Lung (tissue), 11 donors: ENCODE measurements at regions not wholly inside any gene's neighbourhood (a gene's known extent, or its start where the extent isn't known, plus 50 kb on each side); places are given as distances from the start of the nearest gene placed in this dataset.

Experiments used
- ATAC-seq: fragments of 200-7000 bp; cut with Tn5 transposase; one replicate; pipeline ENCODE4 v1.9.1; 2020; ENCODE audit warnings: moderate number of reproducible peaks; ENCODE audit not compliant: insufficient read depth, low FRiP score
- DNase-seq, 3 donors: peaks; one replicate each; pipeline ENCODE4 v3.0.0-alpha.2; 2013 to 2017
- H3K27ac ChIP-seq, 2 donors: one replicate each; pipeline ENCODE4 v1.5.1; 2013; ENCODE audit warnings: mild to moderate bottlenecking in 2 of 2, moderate library complexity in 2 of 2, control low read depth in 1 of 2, inconsistent platforms in 1 of 2, low read depth in 1 of 2, low read length in 1 of 2
- H3K27me3 ChIP-seq, 3 donors: one replicate each; pipeline ENCODE4 v1.5.1; 2013; ENCODE audit warnings: low read length in 2 of 3; ENCODE audit not compliant: control insufficient read depth in 3 of 3, insufficient read depth in 3 of 3
- H3K36me3 ChIP-seq, 4 donors: one replicate each; pipeline ENCODE4 v1.5.1; 2013; ENCODE audit warnings: low read length in 4 of 4, mild to moderate bottlenecking in 1 of 4, moderate library complexity in 1 of 4; ENCODE audit not compliant: control insufficient read depth in 4 of 4, insufficient read depth in 4 of 4
- H3K4me1 ChIP-seq, 5 donors: one replicate each; pipeline ENCODE4 v1.5.1; 2013; ENCODE audit warnings: low read length in 5 of 5, mild to moderate bottlenecking in 2 of 5, moderate library complexity in 1 of 5; ENCODE audit not compliant: control insufficient read depth in 5 of 5, insufficient read depth in 5 of 5
- H3K4me3 ChIP-seq: one replicate; pipeline ENCODE4 v1.5.1; 2013; ENCODE audit warnings: mild to moderate bottlenecking, control low read depth, moderate library complexity
- H3K9ac ChIP-seq, 2 donors: one replicate each; pipeline ENCODE4 v1.5.1; 2013; ENCODE audit warnings: low read length in 2 of 2, control low read depth in 1 of 2; ENCODE audit not compliant: insufficient read depth in 1 of 2
- H3K9me3 ChIP-seq, 4 donors: one replicate each; pipeline ENCODE4 v1.5.1; 2013; ENCODE audit warnings: low read length in 3 of 4, mild to moderate bottlenecking in 1 of 4, moderate library complexity in 1 of 4; ENCODE audit not compliant: control insufficient read depth in 4 of 4, insufficient read depth in 3 of 4
- WGBS, 2 donors: extraction: QIAGEN DNeasy Blood & Tissue Kit; methylation state at CpG; one replicate each; pipeline ENCODE4 v1.1.7; 2013; 5-methylcytosine and 5-hydroxymethylcytosine counted together
- TF ChIP-seq, protein P1 (sequence below): IDR thresholded peaks from 2 replicates; pipeline ENCODE4 v1.5.1; 2012; ENCODE audit warnings: mild to moderate bottlenecking; ENCODE audit errors: control extremely low read depth, extremely low read depth
- donor health status: control.
- donor health status: control.
- donor health status: Bipolar disorder and iron deficiency.
- donor health status: healthy.
- donor health status: DM: yes; HTN: yes; CAD: no.

GRCh38 chr12:68451261-68452077 is 119.3 kb upstream of the MDM1 start:
- Histone ChIP-seq H3K27ac (peak overlapping the region in 1 of 2 donors; percentile 60), H3K36me3 (no peaks in the 10 kb centered on the region), H3K4me1 (peaks cover 0 to 27% (median 4%) of the 10 kb centered on the region in 5 donors), H3K9me3 (no peaks in the 10 kb centered on the region), H3K4me3 (no peak overlapping the region), H3K9ac (no peak overlapping the region), H3K27me3 (no peaks in the 10 kb centered on the region)
- TF ChIP-seq, protein P1, sequence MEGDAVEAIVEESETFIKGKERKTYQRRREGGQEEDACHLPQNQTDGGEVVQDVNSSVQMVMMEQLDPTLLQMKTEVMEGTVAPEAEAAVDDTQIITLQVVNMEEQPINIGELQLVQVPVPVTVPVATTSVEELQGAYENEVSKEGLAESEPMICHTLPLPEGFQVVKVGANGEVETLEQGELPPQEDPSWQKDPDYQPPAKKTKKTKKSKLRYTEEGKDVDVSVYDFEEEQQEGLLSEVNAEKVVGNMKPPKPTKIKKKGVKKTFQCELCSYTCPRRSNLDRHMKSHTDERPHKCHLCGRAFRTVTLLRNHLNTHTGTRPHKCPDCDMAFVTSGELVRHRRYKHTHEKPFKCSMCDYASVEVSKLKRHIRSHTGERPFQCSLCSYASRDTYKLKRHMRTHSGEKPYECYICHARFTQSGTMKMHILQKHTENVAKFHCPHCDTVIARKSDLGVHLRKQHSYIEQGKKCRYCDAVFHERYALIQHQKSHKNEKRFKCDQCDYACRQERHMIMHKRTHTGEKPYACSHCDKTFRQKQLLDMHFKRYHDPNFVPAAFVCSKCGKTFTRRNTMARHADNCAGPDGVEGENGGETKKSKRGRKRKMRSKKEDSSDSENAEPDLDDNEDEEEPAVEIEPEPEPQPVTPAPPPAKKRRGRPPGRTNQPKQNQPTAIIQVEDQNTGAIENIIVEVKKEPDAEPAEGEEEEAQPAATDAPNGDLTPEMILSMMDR: no peak
- peak; percentile 42 to 87 (median 76) for DNase-seq
- WGBS, 2 donors: 10 to 13% methylated on average over 6 of the region's 6 CpGs
- ATAC-seq: peak; percentile 60

DNA sequence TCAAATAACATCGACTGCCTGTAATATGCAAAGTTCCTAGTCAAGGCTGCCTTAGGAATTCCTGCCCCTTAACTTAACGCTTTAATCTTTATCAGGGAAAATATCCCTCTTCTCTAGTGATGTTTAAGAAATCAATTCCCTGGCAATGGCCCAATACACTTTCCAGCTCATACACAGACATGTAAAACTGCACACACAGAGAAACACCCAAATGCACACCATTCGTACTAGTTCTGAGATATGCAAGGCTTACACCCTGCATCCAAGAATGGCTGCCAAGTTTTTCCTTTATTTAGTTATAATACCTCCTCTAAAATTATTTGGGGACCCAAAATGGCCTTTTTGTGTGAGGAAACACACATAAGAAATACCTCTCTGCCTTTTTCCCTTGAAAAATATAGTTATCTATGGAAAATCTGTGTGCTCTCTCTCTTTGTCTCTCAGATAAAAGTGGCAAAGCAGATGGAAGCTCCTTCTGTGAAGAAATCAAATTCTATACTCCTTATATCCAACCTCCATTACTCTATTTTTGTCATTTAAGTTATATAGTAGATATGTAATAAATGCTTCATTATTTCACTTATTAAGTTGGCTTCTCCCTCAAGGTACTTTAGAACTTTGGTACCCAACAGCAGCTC is 120.0 kb upstream of the MDM1 start:
- ATAC-seq: no peak
- WGBS, 2 donors: 26 to 42% methylated on average over 3 of the region's 3 CpGs
- no peak overlapping the region for H3K27ac ChIP-seq

DNA sequence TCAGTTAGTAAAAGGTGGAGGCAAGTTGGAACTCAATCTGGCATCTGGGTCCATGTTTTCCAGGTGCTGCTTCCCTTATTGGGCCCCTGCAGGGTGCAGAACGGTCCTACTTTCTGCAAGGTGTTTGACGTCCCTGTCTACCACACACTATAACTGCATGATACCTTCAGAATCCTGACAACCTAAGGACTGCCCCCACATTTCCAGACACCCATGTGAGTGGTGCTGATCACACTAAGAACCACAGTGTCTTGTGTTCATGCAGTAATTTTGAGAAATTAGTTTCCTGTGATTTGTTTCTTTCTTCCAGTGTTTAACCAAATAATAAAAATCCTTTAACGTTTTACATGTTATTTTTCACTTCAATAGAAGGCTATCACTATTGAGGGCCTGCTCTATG is 121.1 kb upstream of the MDM1 start:
- Histone ChIP-seq H3K4me1 (peaks cover 0 to 21% (median 5%) of the 10 kb centered on the region in 5 donors), H3K27me3 (no peaks in the 10 kb centered on the region), H3K9me3 (no peaks in the 10 kb centered on the region), H3K27ac (no peak overlapping the region), H3K9ac (no peak overlapping the region), H3K4me3 (no peak overlapping the region), H3K36me3 (no peaks in the 10 kb centered on the region)
- TF ChIP-seq, protein P1: no peak
- DNase-seq (no peak), ATAC-seq (no peak)
- WGBS, 2 donors: 80 to 81% methylated on average over 3 of the region's 3 CpGs

More for the DNA sequence above, 120.0 kb upstream of the MDM1 start:
- H3K36me3 ChIP-seq: no peaks in the 10 kb centered on the region
- no peak overlapping the region for H3K4me3 ChIP-seq
- no peak for DNase-seq
- H3K9ac ChIP-seq: no peak overlapping the region
- H3K4me1 ChIP-seq: peaks cover 0 to 26% (median 5%) of the 10 kb centered on the region in 5 donors
- H3K9me3 ChIP-seq: no peaks in the 10 kb centered on the region
- TF ChIP-seq, protein P1: no peak
- no peaks in the 10 kb centered on the region for H3K27me3 ChIP-seq
